ENCODE measurements at regions not wholly inside any gene's neighbourhood (a gene's known extent, or its start where the extent isn't known, plus 50 kb on each side); places are given as distances from the start of the nearest gene placed in this dataset.

DNA sequence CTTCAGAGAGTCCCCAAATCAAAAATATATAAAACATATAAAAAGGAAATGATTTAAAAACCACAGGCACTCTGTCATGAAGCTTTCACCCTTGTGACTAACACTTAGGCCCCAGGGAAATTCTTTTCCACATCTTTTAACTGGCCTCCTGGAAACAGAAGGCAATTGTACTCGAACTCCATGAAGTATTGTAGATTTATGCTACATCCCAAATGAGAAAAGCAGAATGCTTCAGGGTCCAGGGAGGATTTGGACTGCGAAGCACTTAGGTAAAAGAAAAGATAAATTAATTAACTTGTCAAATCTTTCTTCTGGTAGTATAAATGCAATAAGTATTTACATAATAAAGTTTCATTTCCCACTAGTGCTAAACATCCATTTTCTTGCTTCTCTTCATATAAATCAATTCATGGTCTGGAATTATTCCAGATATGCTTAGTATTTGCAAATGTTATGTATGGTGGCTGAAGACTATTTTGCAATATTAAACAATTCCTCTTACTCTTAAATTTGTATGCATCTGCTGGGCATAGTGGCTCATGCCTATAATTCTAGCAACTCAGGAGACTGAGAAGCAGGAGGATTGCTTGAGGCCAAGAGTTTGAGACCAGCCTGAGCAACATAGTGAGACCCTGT is 64.9 kb upstream of the ELL2 start:
- peaks cover 2% of the 10 kb centered on the region for H3K27me3 Mint-ChIP-seq
- H3K9me3 Mint-ChIP-seq = no peaks in the 10 kb centered on the region
- no peaks in the 10 kb centered on the region for H3K36me3 Mint-ChIP-seq
- no peak for DNase-seq (ENCODE audit: low spot score in 2 of 2)
- H3K4me1 Mint-ChIP-seq = no peaks in the 10 kb centered on the region
- no peak overlapping the region for H3K4me3 Mint-ChIP-seq
- no peak for ATAC-seq (ENCODE audit: low read depth)
- no peak overlapping the region for H3K27ac Mint-ChIP-seq

DNA sequence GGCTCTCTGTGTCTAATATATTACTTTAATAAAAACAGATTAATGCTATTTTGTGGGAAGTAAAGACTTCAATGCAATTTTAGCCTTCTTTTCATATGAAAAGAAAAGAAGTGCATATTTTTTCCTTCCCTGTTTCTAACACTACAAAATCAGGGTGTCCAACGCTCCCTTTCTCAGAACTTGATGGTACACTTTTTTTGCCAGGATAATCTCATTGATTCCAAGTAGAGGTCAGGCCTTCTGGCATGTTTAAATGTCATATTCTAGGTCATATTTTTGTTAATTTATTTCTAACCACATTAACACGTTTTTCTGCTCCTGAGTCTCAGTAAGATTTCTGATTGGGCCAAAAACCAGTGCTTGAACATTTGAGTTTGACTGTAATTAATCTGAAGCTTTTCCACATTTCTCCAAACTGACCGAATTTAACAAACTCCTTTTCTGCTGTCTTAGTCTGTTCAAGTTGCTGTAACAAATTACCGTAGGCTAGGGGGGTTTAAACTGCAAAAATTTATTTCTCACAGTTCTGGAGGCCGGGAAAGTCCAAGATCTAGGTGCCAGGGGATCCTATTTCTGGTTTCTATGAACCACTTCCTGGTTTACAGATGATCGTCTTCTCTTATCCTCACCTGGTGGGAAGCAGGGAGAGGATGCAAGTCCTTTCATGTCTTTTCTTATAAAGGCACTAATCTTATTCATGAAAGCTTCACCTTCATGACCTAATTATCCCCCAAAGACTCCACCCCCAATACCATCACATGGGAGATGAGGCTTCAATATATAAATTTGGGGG is 63.2 kb upstream of the ELL2 start:
- ATAC-seq (ENCODE audit: low read depth) (no peak), DNase-seq (ENCODE audit: low spot score in 2 of 2) (no peak)
- Mint-ChIP-seq H3K9me3 (no peaks in the 10 kb centered on the region), H3K27me3 (peaks cover 2% of the 10 kb centered on the region), H3K4me3 (no peak overlapping the region), H3K36me3 (no peaks in the 10 kb centered on the region), H3K27ac (no peak overlapping the region), H3K4me1 (no peaks in the 10 kb centered on the region)

DNA sequence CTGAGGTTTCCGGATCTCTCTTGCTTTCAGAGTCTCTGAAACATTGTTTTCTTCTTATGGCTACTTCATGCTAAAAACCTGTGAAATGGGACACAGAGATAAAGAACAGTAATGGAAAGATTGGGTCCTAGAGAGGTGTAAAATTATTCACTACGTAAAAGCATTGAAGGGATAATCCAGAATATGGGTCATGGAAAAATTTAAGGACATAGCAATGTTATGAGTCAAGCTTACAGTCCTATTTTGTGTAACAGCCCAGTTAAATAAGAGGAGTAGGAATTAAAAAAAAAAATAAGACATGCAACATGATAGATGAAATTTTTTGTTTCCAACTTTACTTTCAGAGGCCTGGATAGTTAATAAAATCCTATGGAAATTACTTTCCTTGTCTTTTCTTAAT is 61.9 kb upstream of the ELL2 start:
- H3K4me1 Mint-ChIP-seq = no peaks in the 10 kb centered on the region
- H3K36me3 Mint-ChIP-seq = no peaks in the 10 kb centered on the region
- H3K27ac Mint-ChIP-seq = no peak overlapping the region
- DNase-seq (ENCODE audit: low spot score in 2 of 2) = no peak
- ATAC-seq (ENCODE audit: low read depth) = no peak
- no peaks in the 10 kb centered on the region for H3K9me3 Mint-ChIP-seq
- H3K4me3 Mint-ChIP-seq = no peak overlapping the region
- peaks cover 2% of the 10 kb centered on the region for H3K27me3 Mint-ChIP-seq

DNA sequence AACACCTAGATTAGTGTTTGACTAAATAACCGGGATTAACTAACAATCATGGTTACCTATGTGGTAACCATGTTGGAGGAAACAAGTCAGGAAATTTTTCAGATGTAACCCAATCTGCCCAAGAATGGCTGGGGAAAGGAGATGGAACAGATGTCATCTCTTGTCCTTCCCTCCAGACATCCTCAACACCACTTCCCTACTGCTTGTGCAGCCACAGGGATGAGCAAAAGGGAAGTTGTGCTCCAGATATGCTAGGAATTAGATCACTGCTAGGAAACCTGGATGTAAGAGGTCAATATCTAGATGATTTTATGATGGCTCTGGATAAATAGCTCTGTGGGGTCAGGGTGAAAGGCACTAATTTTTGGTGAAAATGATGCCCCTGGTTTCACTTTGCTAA is 61.3 kb upstream of the ELL2 start:
- Mint-ChIP-seq H3K27me3 (peaks cover 2% of the 10 kb centered on the region), H3K36me3 (no peaks in the 10 kb centered on the region), H3K9me3 (no peaks in the 10 kb centered on the region), H3K4me1 (no peaks in the 10 kb centered on the region), H3K4me3 (no peak overlapping the region), H3K27ac (no peak overlapping the region)
- DNase-seq (ENCODE audit: low spot score in 2 of 2) = no peak
- ATAC-seq (ENCODE audit: low read depth) = no peak

DNA sequence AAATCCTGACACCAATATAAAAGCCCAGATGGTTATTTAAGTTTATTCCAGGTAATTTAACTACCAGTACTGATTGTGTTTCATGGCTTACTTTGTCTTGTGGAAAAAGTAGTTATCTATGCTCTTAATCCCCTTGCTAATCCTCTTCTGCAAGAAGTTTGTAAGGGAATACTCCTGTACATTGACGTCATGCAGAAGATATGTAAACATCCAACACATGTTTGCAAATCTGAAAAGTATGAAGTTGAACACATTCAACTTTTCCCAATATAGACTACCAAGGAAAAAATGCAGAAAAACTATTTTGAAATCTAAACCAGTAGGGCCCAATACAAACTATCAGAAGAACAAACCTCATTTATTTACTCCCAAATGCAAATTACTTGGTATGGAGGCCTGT is 56.3 kb upstream of the ELL2 start:
- Mint-ChIP-seq H3K4me1 (no peaks in the 10 kb centered on the region), H3K9me3 (peaks cover 3% of the 10 kb centered on the region), H3K36me3 (no peaks in the 10 kb centered on the region), H3K27me3 (no peaks in the 10 kb centered on the region), H3K4me3 (no peak overlapping the region), H3K27ac (no peak overlapping the region)
- ATAC-seq (ENCODE audit: low read depth) = no peak
- no peak for DNase-seq (ENCODE audit: low spot score in 2 of 2)

DNA sequence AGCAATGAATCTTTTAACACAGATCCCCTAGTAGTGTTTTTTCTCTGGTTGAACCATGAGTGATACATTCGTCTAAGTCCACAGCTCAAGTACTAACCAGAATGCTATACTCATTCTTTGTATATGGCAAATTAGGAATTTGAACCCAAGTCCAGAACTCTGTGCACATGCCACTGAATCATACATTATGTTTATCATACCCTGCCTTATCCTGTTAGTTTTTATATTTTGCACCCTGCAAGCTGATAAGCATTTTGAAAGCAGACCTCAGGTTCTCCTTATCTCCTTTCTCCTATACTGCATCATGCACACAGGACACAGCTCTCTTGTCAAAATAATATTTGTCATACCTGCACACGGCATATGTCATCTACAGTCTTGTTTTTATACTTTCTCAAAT is 54.6 kb upstream of the ELL2 start:
- ATAC-seq (ENCODE audit: low read depth) (no peak), DNase-seq (ENCODE audit: low spot score in 2 of 2) (no peak)
- Mint-ChIP-seq H3K36me3 (no peaks in the 10 kb centered on the region), H3K27me3 (no peaks in the 10 kb centered on the region), H3K27ac (no peak overlapping the region), H3K4me1 (no peaks in the 10 kb centered on the region), H3K4me3 (no peak overlapping the region), H3K9me3 (peaks cover 3% of the 10 kb centered on the region)

DNA sequence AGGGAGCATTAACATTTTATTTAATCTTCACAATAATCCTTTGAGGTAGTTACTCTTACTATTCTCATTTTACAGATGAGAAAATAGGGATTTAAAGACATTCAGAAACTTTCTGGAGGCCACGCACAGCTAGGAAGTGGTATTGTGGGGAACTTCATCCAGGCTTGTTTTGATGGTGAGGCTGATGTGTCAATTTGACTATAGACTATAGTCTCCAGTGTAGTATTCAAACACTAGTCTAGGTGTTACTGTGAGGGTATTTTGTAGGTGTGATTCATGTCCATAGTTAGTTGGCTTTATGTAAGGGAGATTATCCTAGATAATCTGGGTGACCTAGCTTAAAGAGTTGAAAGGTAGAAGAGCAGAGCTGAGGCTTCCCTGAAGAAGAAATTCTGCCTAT is 54.1 kb upstream of the ELL2 start:
- H3K4me1 Mint-ChIP-seq = no peaks in the 10 kb centered on the region
- H3K27me3 Mint-ChIP-seq = no peaks in the 10 kb centered on the region
- H3K27ac Mint-ChIP-seq = no peak overlapping the region
- DNase-seq (ENCODE audit: low spot score in 2 of 2) = no peak
- H3K9me3 Mint-ChIP-seq = peaks cover 3% of the 10 kb centered on the region
- no peak overlapping the region for H3K4me3 Mint-ChIP-seq
- no peaks in the 10 kb centered on the region for H3K36me3 Mint-ChIP-seq
- no peak for ATAC-seq (ENCODE audit: low read depth)

DNA sequence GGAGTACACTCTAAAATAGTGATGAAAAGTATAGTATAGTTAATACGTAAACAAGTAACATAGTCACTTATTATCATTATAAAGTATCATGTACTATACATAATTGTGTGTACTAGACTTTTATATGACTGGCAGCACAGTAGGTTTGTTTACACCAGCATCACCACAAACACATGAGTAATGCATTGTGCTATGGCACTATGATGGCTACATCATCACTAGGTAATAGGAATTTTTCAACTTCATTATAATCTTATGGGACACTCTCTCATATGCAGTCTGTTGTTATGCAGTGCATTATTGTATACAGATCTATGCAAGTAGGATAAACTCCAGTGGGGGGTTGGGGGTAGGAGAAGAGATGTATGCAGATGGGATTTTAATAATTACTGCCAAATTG is 52.7 kb upstream of the ELL2 start:
- Mint-ChIP-seq H3K4me1 (no peaks in the 10 kb centered on the region), H3K4me3 (no peak overlapping the region), H3K27me3 (no peaks in the 10 kb centered on the region), H3K36me3 (no peaks in the 10 kb centered on the region), H3K9me3 (peaks cover 3% of the 10 kb centered on the region), H3K27ac (no peak overlapping the region)
- no peak for DNase-seq (ENCODE audit: low spot score in 2 of 2)
- ATAC-seq (ENCODE audit: low read depth) = no peak

DNA sequence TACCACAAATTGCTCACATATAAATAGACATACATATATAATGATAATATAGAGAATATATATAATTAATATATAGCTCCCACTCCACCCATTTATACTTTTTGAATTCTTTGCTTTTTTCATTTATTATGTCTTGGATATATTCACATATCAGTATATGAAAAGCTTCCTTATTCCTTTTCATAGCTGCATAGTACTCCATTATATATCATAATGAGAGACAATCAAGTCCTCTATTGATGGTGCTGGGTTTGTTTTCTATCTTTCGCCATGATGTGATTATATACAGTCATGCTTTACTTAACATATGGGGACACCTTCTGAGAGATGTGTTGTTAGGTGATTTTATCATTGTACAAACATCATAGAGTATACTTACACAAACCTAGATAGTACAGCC is 51.6 kb upstream of the ELL2 start:
- Mint-ChIP-seq H3K36me3 (no peaks in the 10 kb centered on the region), H3K4me3 (no peak overlapping the region), H3K9me3 (peaks cover 3% of the 10 kb centered on the region), H3K27ac (no peak overlapping the region), H3K27me3 (no peaks in the 10 kb centered on the region), H3K4me1 (no peaks in the 10 kb centered on the region)
- no peak for ATAC-seq (ENCODE audit: low read depth)
- DNase-seq (ENCODE audit: low spot score in 2 of 2) = no peak

DNA sequence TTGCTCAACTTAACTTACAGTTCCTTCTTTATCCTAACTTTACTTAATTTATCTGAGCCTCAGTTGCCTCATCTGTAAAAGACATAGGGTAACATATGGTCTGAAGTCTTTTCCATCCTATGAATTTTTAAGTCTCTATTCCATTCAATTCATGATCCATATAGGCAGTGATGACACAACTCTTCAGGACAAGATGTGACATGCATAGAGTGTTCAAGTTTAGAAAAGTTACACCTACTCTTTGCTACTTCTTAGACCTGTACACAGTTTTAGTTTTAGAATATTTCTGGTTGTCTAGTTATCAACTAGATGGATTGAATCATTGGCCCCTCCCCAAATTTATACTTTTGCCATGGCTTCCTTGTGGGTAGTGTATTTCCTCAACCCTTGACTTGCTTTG is 50.7 kb upstream of the ELL2 start:
- H3K27ac Mint-ChIP-seq = no peak overlapping the region
- H3K36me3 Mint-ChIP-seq = no peaks in the 10 kb centered on the region
- H3K27me3 Mint-ChIP-seq = no peaks in the 10 kb centered on the region
- ATAC-seq (ENCODE audit: low read depth) (no peak), DNase-seq (ENCODE audit: low spot score in 2 of 2) (no peak)
- H3K9me3 Mint-ChIP-seq = peaks cover 3% of the 10 kb centered on the region
- no peak overlapping the region for H3K4me3 Mint-ChIP-seq
- no peaks in the 10 kb centered on the region for H3K4me1 Mint-ChIP-seq

Measured in memory B cell (primary cell).